HepG2 (cell line): ENCODE measurements at regions not wholly inside any gene's neighbourhood (a gene's known extent, or its start where the extent isn't known, plus 50 kb on each side); places are given as distances from the start of the nearest gene placed in this dataset.

Experiments
- ATAC-seq: fragments of 200-7000 bp; cut with Tn5 transposase; 3 replicates; pipeline ENCODE4 v1.9.1; 2020; ENCODE audit warnings: mild to moderate bottlenecking, moderate library complexity
- BruUV-seq: library from RNA; stranded (reverse); fragments of 400-500 nt; replicated peaks from 2 replicates; lab custom pipeline; 2021; lab: Mats Ljungman, UMichigan
- CTCF ChIA-PET: fragments of 300-600 bp; formaldehyde crosslinking; extraction: SDS; loops from one replicate; lab custom pipeline; 2021; ENCODE audit warnings: low total read pairs, inconsistent platforms, low intra/inter-chr PET ratio; lab: Yijun Ruan, JAX
- POLR2A ChIA-PET: fragments of 350-600 bp; sonication (Branson Sonifier 250); formaldehyde crosslinking; loops from one replicate; lab custom pipeline; 2020; ENCODE audit warnings: antibody characterized with exemption, inconsistent platforms; lab: Yijun Ruan, JAX
- DNase-seq: peaks from one replicate; pipeline ENCODE4 v3.0.0-alpha.2; 2015; ENCODE audit warnings: low spot score
- FAIRE-seq: peaks from 3 replicates; lab custom pipeline; 2011; peaks lifted over from hg19 to GRCh38; lab: Jason Lieb, UNC
- H2AFZ ChIP-seq: one replicate; pipeline ENCODE4 v1.6.1; 2011; ENCODE audit warnings: low read length, inconsistent platforms
- H3K27ac ChIP-seq: fragments of 300-600 bp; 3 replicates; pipeline ENCODE4 v1.8.0; 2011; ENCODE audit warnings: mixed run types, mild to moderate bottlenecking, mixed read lengths, low read length, inconsistent platforms; ENCODE audit not compliant: insufficient read depth; ENCODE audit errors: extremely low read length
- H3K27me3 ChIP-seq, 2 experiments: fragments of 200-600 bp in 1 of 2; 2 replicates in 1 of 2; 3 replicates in 1 of 2; pipeline versions ENCODE4 v1.6.0 to v1.8.0; 2011; ENCODE audit warnings: low read length in 2 of 2, mild to moderate bottlenecking in 2 of 2, moderate library complexity in 2 of 2, inconsistent platforms in 1 of 2; ENCODE audit not compliant: insufficient read depth in 2 of 2, control insufficient read depth in 1 of 2
- H3K36me3 ChIP-seq, 2 experiments: fragments of 200-600 bp in 1 of 2; replicated peaks in 1 of 2; 2 replicates in 1 of 2; 3 replicates in 1 of 2; pipeline versions ENCODE4 v1.5.1 to v1.8.0; 2011; ENCODE audit warnings: low read length in 2 of 2, inconsistent platforms in 1 of 2; ENCODE audit not compliant: insufficient read depth in 2 of 2, control insufficient read depth in 1 of 2
- H3K4me1 ChIP-seq: 2 replicates; pipeline ENCODE4 v1.5.1; 2012; ENCODE audit warnings: low read length, inconsistent platforms; ENCODE audit not compliant: insufficient read depth
- H3K4me2 ChIP-seq: 2 replicates; pipeline ENCODE4 v1.6.0; 2011; ENCODE audit warnings: low read depth, low read length, inconsistent platforms
- H3K4me3 ChIP-seq, 3 experiments: fragments of 200-600 bp in 1 of 3; sonication (generic), shearing (Covaris generic) in 1 of 3; replicated peaks in 1 of 3; 2 replicates each; pipeline ENCODE4 v1.5.1; 2011 to 2016; ENCODE audit warnings: low read length in 3 of 3, inconsistent platforms in 2 of 3, low read depth in 2 of 3, mild to moderate bottlenecking in 2 of 3, control low read depth in 1 of 3, mixed read lengths in 1 of 3; ENCODE audit not compliant: insufficient read depth in 1 of 3
- H3K79me2 ChIP-seq: one replicate; pipeline ENCODE4 v1.6.1; 2011; ENCODE audit warnings: low read length, inconsistent platforms; ENCODE audit not compliant: insufficient read depth
- H3K9ac ChIP-seq: 2 replicates; pipeline ENCODE4 v1.6.0; 2011; ENCODE audit warnings: mild to moderate bottlenecking, low read depth, low read length, inconsistent platforms; ENCODE audit not compliant: insufficient read depth
- H3K9me3 ChIP-seq: 2 replicates; pipeline ENCODE4 v1.5.1; 2012; ENCODE audit warnings: mild to moderate bottlenecking, low read length
- H4K20me1 ChIP-seq: 2 replicates; pipeline ENCODE4 v1.6.0; 2011; ENCODE audit warnings: inconsistent platforms, mild to moderate bottlenecking, low read length, moderate library complexity; ENCODE audit not compliant: insufficient read depth
- ETS1 ChIP-seq: sonication (generic); formaldehyde crosslinking; IDR thresholded peaks from 2 replicates; pipeline ENCODE4 v1.4.0; 2020; ENCODE audit warnings: missing genetic modification reagents
- EZH2 ChIP-seq: conservative IDR thresholded peaks from 2 replicates; pipeline ENCODE4 v1.6.1; 2012; ENCODE audit warnings: mild to moderate bottlenecking, low read depth, low read length, moderate library complexity
- HDAC2 ChIP-seq: sonication (generic); formaldehyde crosslinking; IDR thresholded peaks from 2 replicates; pipeline ENCODE4 v1.4.0; 2020; ENCODE audit warnings: missing genetic modification reagents
- IRF2 ChIP-seq: IDR thresholded peaks from 2 replicates; pipeline ENCODE4 v1.6.1; 2018; ENCODE audit warnings: missing genetic modification reagents, missing compliant biosample characterization
- MATR3 ChIP-seq: sonication (generic); formaldehyde crosslinking; IDR thresholded peaks from 2 replicates; pipeline ENCODE4 v1.4.0; 2020; ENCODE audit warnings: missing genetic modification reagents
- MLX ChIP-seq: IDR thresholded peaks from 2 replicates; pipeline ENCODE4 v1.6.1; 2016
- PHB2 ChIP-seq: fragments of 450-650 bp; IDR thresholded peaks from 2 replicates; pipeline ENCODE4 v1.6.1; 2018; ENCODE audit not compliant: partially characterized antibody
- SPEN ChIP-seq: sonication (generic); formaldehyde crosslinking; IDR thresholded peaks from 2 replicates; pipeline ENCODE4 v1.5.1; 2020; ENCODE audit warnings: low read depth, mild to moderate bottlenecking, missing genetic modification reagents
- STAG1 ChIP-seq: sonication (generic); formaldehyde crosslinking; IDR thresholded peaks from 2 replicates; pipeline ENCODE4 v1.4.0; 2020; ENCODE audit warnings: missing genetic modification reagents
- TARDBP ChIP-seq: sonication (generic); formaldehyde crosslinking; IDR thresholded peaks from 2 replicates; pipeline ENCODE4 v1.8.0; 2022; ENCODE audit warnings: mild to moderate bottlenecking, missing genetic modification reagents
- TEAD2 ChIP-seq: sonication (generic); formaldehyde crosslinking; IDR thresholded peaks from 2 replicates; pipeline ENCODE4 v1.9.0; 2021; ENCODE audit warnings: missing genetic modification reagents
- THAP11 ChIP-seq: IDR thresholded peaks from 2 replicates; pipeline ENCODE4 v1.6.1; 2016; ENCODE audit warnings: missing biosample characterization, missing genetic modification reagents
- U2AF1 ChIP-seq: fragments of 200-400 bp; formaldehyde crosslinking; optimal IDR thresholded peaks from 2 replicates; pipeline ENCODE3; 2017; ENCODE audit warnings: mild to moderate bottlenecking, low read depth, low read length
- ZBTB4 ChIP-seq: sonication (generic); formaldehyde crosslinking; IDR thresholded peaks from 2 replicates; pipeline ENCODE4 v1.4.0; 2020; ENCODE audit warnings: missing genetic modification reagents, mild to moderate bottlenecking, borderline replicate concordance
- ZFP41 ChIP-seq: sonication (generic); formaldehyde crosslinking; IDR thresholded peaks from 2 replicates; pipeline ENCODE4 v1.4.0; 2020; ENCODE audit warnings: mild to moderate bottlenecking, missing genetic modification reagents, borderline replicate concordance
- ZNF232 ChIP-seq: sonication (generic); formaldehyde crosslinking; IDR thresholded peaks from 2 replicates; pipeline ENCODE4 v1.4.0; 2020; ENCODE audit warnings: missing genetic modification reagents, borderline replicate concordance
- ZNF878 ChIP-seq: sonication (generic); formaldehyde crosslinking; IDR thresholded peaks from 2 replicates; pipeline ENCODE4 v1.8.1; 2023; ENCODE audit warnings: mild to moderate bottlenecking, missing genetic modification reagents, moderate library complexity
- whole genome bisulfite sequencing: methylation state at CpG from one replicate; pipeline ENCODE4 v1.1.6; 2017; ENCODE audit warnings: low lambda C conversion rate; 5-methylcytosine and 5-hydroxymethylcytosine counted together
- in situ Hi-C: cut with HindIII; loops from 2 replicates; pipeline ENCODE4 v1.10.0; 2017; ENCODE audit warnings: low pct_unique_long_range_greater_than_20kb; ENCODE audit not compliant: extremely low pct_ligation_motif_present
- intact Hi-C: fragments of 100-400 bp; cut with micrococcal nuclease; formaldehyde crosslinking; loops from one replicate; pipeline ENCODE4 v1.10.0; 2022; ENCODE audit not compliant: unreplicated experiment

GRCh38 chr4:54976682-54977081 is 148.7 kb downstream of the KDR start:
- no peak overlapping the region for H3K9ac ChIP-seq
- 21% methylated on average over 4 of the region's 4 CpGs for WGBS
- CTCF ChIA-PET: no interaction called here
- H3K79me2 ChIP-seq: no peaks in the 10 kb centered on the region
- H4K20me1 ChIP-seq: no peaks in the 10 kb centered on the region
- in situ Hi-C loops: loop anchor here (5.0 kb wide), 1 partner anchor 346 kb away; no protein-coding TSS in a partner anchor
- no peak overlapping the region for H3K27ac ChIP-seq
- no peaks in the 10 kb centered on the region for H3K4me1 ChIP-seq
- no peak overlapping the region for H2AFZ ChIP-seq
- ATAC-seq (peak; percentile 94), FAIRE-seq (no peak), DNase-seq (peak; percentile 8)
- H3K4me3 ChIP-seq: no peak overlapping the region
- H3K36me3 ChIP-seq: no peaks in the 10 kb centered on the region
- no peak overlapping the region for H3K4me2 ChIP-seq
- no peaks in the 10 kb centered on the region for H3K9me3 ChIP-seq
- intact Hi-C loops: loop anchor here (10.0 kb wide), 1 partner anchor 188 kb away; no protein-coding TSS in a partner anchor
- TF ChIP-seq HDAC2 (CRISPR knock-in tag) (no peak), TARDBP (no peak), PHB2 (no peak), EZH2 (no peak), ETS1 (CRISPR knock-in tag) (no peak), STAG1 (peak; percentile 15; the same call in 1 of the 2 replicates)
- TF ChIP-seq, all 625 proteins: peak for 1
- BruUV-seq: no TSS peak
- POLR2A ChIA-PET: no interaction called here
- no peaks in the 10 kb centered on the region for H3K27me3 ChIP-seq

GRCh38 chr4:54976031-54976430 is 149.4 kb downstream of the KDR start:
- FAIRE-seq: no peak
- no peak for DNase-seq
- in situ Hi-C loops: loop anchor here (5.0 kb wide), 1 partner anchor 346 kb away; no protein-coding TSS in a partner anchor
- intact Hi-C loops: loop anchor here (10.0 kb wide), 1 partner anchor 189 kb away; no protein-coding TSS in a partner anchor
- Histone ChIP-seq H3K9me3 (no peaks in the 10 kb centered on the region), H3K36me3 (no peaks in the 10 kb centered on the region), H3K27me3 (no peaks in the 10 kb centered on the region), H3K4me1 (no peaks in the 10 kb centered on the region), H3K79me2 (no peaks in the 10 kb centered on the region), H3K9ac (no peak overlapping the region), H3K4me2 (no peak overlapping the region), H2AFZ (no peak overlapping the region), H3K4me3 (no peak overlapping the region), H4K20me1 (no peaks in the 10 kb centered on the region), H3K27ac (no peak overlapping the region)
- no peak for ATAC-seq
- ChIA-PET POLR2A (no interaction called here), CTCF (no interaction called here)
- no TSS peak for BruUV-seq
- 11% methylated on average over 3 of the region's 3 CpGs for WGBS
- TF ChIP-seq ZFP41 (CRISPR knock-in tag) (no peak), ZBTB4 (CRISPR knock-in tag) (no peak), MATR3 (CRISPR knock-in tag) (no peak), U2AF1 (no peak), ZNF878 (CRISPR knock-in tag) (no peak), SPEN (CRISPR knock-in tag) (no peak), TEAD2 (CRISPR knock-in tag) (no peak), IRF2 (CRISPR knock-in tag) (no peak), THAP11 (CRISPR knock-in tag) (no peak), MLX (CRISPR knock-in tag) (no peak), ZNF232 (CRISPR knock-in tag) (no peak)
